ENCODE measurements at regions not wholly inside any gene's neighbourhood (a gene's known extent, or its start where the extent isn't known, plus 50 kb on each side); places are given as distances from the start of the nearest gene placed in this dataset.

- Histone ChIP-seq H3K9ac (ENCODE audit: low read length) (no peak overlapping the region), H2AFZ (ENCODE audit: low read length) (no peak overlapping the region), H3K27me3 (ENCODE audit: low read length) (no peaks in the 10 kb centered on the region), H3K4me1 (ENCODE audit: low read length) (no peaks in the 10 kb centered on the region), H3K79me2 (ENCODE audit: low read length) (no peaks in the 10 kb centered on the region), H3K27ac (ENCODE audit: low read length) (no peak overlapping the region), H3K4me2 (ENCODE audit: low read depth, low read length, poor library complexity, severe bottlenecking) (no peak overlapping the region), H3K36me3 (ENCODE audit: insufficient read depth, low read length) (no peaks in the 10 kb centered on the region), H3K4me3 (ENCODE audit: low read length) (no peak overlapping the region), H3K9me2 (replicated peaks; ENCODE audit: insufficient read depth, low read length) (no peaks in the 10 kb centered on the region), H3K9me3 (ENCODE audit: low read length) (no peaks in the 10 kb centered on the region), H4K20me1 (ENCODE audit: insufficient read depth, low read depth, low read length) (no peaks in the 10 kb centered on the region)
- DNase-seq, result no peak
Observed at GRCh38 chr5:120297616-120298015, 166.5 kb upstream of the PRR16 start.

DNA sequence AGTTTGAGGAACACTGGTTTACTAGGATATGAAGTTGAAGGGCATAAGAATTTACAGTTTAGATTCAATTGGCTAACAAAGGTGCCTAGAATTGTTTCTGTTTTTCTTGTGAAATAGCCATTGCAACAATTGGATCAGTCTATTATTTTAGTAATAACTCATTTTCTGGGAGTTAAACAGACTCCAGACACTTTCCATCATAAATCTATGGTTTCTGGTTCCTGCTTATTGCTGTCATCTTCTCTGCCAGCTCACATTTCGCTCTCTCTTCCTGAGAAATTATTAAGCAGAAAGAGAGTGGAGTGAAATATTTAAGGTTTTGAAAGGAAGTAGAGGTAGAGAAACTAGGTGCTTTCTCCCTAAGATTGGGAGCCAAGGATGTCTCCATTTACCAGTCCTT is 165.1 kb upstream of the PRR16 start:
- Histone ChIP-seq H3K4me3 (ENCODE audit: low read length) (no peak overlapping the region), H3K27me3 (ENCODE audit: low read length) (no peaks in the 10 kb centered on the region), H3K27ac (ENCODE audit: low read length) (no peak overlapping the region), H3K36me3 (ENCODE audit: insufficient read depth, low read length) (no peaks in the 10 kb centered on the region), H3K9me3 (ENCODE audit: low read length) (no peaks in the 10 kb centered on the region), H2AFZ (ENCODE audit: low read length) (no peak overlapping the region), H3K9ac (ENCODE audit: low read length) (no peak overlapping the region), H4K20me1 (ENCODE audit: insufficient read depth, low read depth, low read length) (no peaks in the 10 kb centered on the region), H3K9me2 (replicated peaks; ENCODE audit: insufficient read depth, low read length) (no peaks in the 10 kb centered on the region), H3K4me2 (ENCODE audit: low read depth, low read length, poor library complexity, severe bottlenecking) (no peak overlapping the region), H3K79me2 (ENCODE audit: low read length) (no peaks in the 10 kb centered on the region), H3K4me1 (ENCODE audit: low read length) (no peaks in the 10 kb centered on the region)
- DNase-seq, result no peak

DNA sequence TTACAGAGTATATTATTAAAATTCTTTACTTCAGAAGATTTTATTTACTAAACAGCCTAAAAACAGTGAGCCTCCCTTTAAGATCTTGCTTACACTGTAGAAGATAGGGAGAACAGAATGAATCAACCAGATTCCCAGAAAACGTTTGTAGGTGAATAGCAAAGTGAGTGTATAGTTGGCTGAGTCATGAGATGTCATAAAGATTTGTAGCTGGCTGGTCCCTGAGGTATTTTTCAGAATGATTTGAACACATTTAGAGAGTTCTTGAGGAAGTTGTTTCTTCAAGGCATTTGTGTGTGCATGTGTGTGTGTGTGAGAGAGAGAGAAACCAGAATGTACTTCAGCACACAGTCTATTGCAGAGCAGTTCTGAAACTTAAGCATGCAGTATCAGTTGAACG is 159.4 kb upstream of the PRR16 start:
- Histone ChIP-seq H2AFZ (ENCODE audit: low read length) (no peak overlapping the region), H3K27me3 (ENCODE audit: low read length) (no peaks in the 10 kb centered on the region), H3K4me2 (ENCODE audit: low read depth, low read length, poor library complexity, severe bottlenecking) (no peak overlapping the region), H3K9me3 (ENCODE audit: low read length) (no peaks in the 10 kb centered on the region), H3K9me2 (replicated peaks; ENCODE audit: insufficient read depth, low read length) (no peaks in the 10 kb centered on the region), H3K4me3 (ENCODE audit: low read length) (no peak overlapping the region), H3K79me2 (ENCODE audit: low read length) (no peaks in the 10 kb centered on the region), H3K9ac (ENCODE audit: low read length) (no peak overlapping the region), H3K36me3 (ENCODE audit: insufficient read depth, low read length) (no peaks in the 10 kb centered on the region), H4K20me1 (ENCODE audit: insufficient read depth, low read depth, low read length) (no peaks in the 10 kb centered on the region), H3K4me1 (ENCODE audit: low read length) (no peaks in the 10 kb centered on the region), H3K27ac (ENCODE audit: low read length) (no peak overlapping the region)
- DNase-seq, result no peak

- Histone ChIP-seq H3K4me2 (ENCODE audit: low read depth, low read length, poor library complexity, severe bottlenecking) (no peak overlapping the region), H3K4me1 (ENCODE audit: low read length) (no peaks in the 10 kb centered on the region)
- no peak for DNase-seq
Observed at GRCh38 chr5:120306303-120306702, 157.8 kb upstream of the PRR16 start.

GRCh38 chr5:120314191-120314590 is 149.9 kb upstream of the PRR16 start:
- Histone ChIP-seq H3K4me2 (ENCODE audit: low read depth, low read length, poor library complexity, severe bottlenecking) (no peak overlapping the region), H3K4me1 (ENCODE audit: low read length) (no peaks in the 10 kb centered on the region), H3K9ac (ENCODE audit: low read length) (no peak overlapping the region), H3K9me2 (replicated peaks; ENCODE audit: insufficient read depth, low read length) (no peaks in the 10 kb centered on the region), H4K20me1 (ENCODE audit: insufficient read depth, low read depth, low read length) (no peaks in the 10 kb centered on the region), H3K27me3 (ENCODE audit: low read length) (no peaks in the 10 kb centered on the region), H3K9me3 (ENCODE audit: low read length) (no peaks in the 10 kb centered on the region; the same call in 1 of the 2 replicates), H3K36me3 (ENCODE audit: insufficient read depth, low read length) (no peaks in the 10 kb centered on the region), H3K27ac (ENCODE audit: low read length) (no peak overlapping the region), H3K79me2 (ENCODE audit: low read length) (no peaks in the 10 kb centered on the region), H3K4me3 (ENCODE audit: low read length) (no peak overlapping the region), H2AFZ (ENCODE audit: low read length) (no peak overlapping the region)
- no peak for DNase-seq

More at GRCh38 chr5:120306303-120306702, 157.8 kb upstream of the PRR16 start:
- H3K4me3 ChIP-seq (ENCODE audit: low read length), result no peak overlapping the region
- H3K9me2 ChIP-seq (replicated peaks; ENCODE audit: insufficient read depth, low read length), result no peaks in the 10 kb centered on the region
- H3K9me3 ChIP-seq (ENCODE audit: low read length), result no peaks in the 10 kb centered on the region
- no peak overlapping the region for H3K9ac ChIP-seq (ENCODE audit: low read length)
- H3K27me3 ChIP-seq (ENCODE audit: low read length), result no peaks in the 10 kb centered on the region
- H4K20me1 ChIP-seq (ENCODE audit: insufficient read depth, low read depth, low read length), result no peaks in the 10 kb centered on the region
- H2AFZ ChIP-seq (ENCODE audit: low read length), result no peak overlapping the region
- no peaks in the 10 kb centered on the region for H3K36me3 ChIP-seq (ENCODE audit: insufficient read depth, low read length)
- H3K79me2 ChIP-seq (ENCODE audit: low read length), result no peaks in the 10 kb centered on the region
- H3K27ac ChIP-seq (ENCODE audit: low read length), result no peak overlapping the region

DNA sequence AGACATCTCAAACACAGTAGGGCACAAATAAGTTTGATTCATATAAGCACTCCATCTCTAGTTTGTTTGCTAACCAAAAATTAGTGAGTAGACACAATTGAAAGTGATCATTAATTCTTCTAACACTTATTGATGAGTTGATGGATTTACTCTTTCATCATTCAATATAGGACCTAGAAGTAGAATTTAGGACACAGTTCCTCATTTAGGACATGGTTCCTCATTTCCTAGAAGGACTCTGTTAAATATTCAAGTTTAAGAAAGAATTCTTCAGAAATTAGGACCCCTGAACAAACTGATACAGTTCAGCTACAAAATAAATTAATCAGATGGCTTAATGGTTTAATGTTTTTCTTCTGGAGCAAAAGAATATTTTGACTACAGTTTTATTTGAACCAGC is 143.5 kb upstream of the PRR16 start:
- Histone ChIP-seq H3K79me2 (ENCODE audit: low read length) (no peaks in the 10 kb centered on the region), H3K9me3 (ENCODE audit: low read length) (peaks cover 5% of the 10 kb centered on the region; the same call in 1 of the 2 replicates), H3K4me1 (ENCODE audit: low read length) (no peaks in the 10 kb centered on the region), H3K9me2 (replicated peaks; ENCODE audit: insufficient read depth, low read length) (0 out of 2 replicates have a peak, but pooled peaks cover 8% of the 10 kb centered on the region), H3K27ac (ENCODE audit: low read length) (no peak overlapping the region), H4K20me1 (ENCODE audit: insufficient read depth, low read depth, low read length) (no peaks in the 10 kb centered on the region), H3K4me3 (ENCODE audit: low read length) (no peak overlapping the region), H2AFZ (ENCODE audit: low read length) (no peak overlapping the region), H3K36me3 (ENCODE audit: insufficient read depth, low read length) (no peaks in the 10 kb centered on the region), H3K27me3 (ENCODE audit: low read length) (no peaks in the 10 kb centered on the region), H3K9ac (ENCODE audit: low read length) (no peak overlapping the region), H3K4me2 (ENCODE audit: low read depth, low read length, poor library complexity, severe bottlenecking) (no peak overlapping the region)
- no peak for DNase-seq

GRCh38 chr5:120326651-120327050 is 137.4 kb upstream of the PRR16 start:
- Histone ChIP-seq H3K9ac (ENCODE audit: low read length) (no peak overlapping the region), H3K9me3 (ENCODE audit: low read length) (peaks cover 9% of the 10 kb centered on the region), H3K27ac (ENCODE audit: low read length) (no peak overlapping the region), H4K20me1 (ENCODE audit: insufficient read depth, low read depth, low read length) (no peaks in the 10 kb centered on the region), H3K27me3 (ENCODE audit: low read length) (no peaks in the 10 kb centered on the region), H3K4me3 (ENCODE audit: low read length) (no peak overlapping the region), H3K4me2 (ENCODE audit: low read depth, low read length, poor library complexity, severe bottlenecking) (no peak overlapping the region), H2AFZ (ENCODE audit: low read length) (no peak overlapping the region), H3K9me2 (replicated peaks; ENCODE audit: insufficient read depth, low read length) (no peaks in the 10 kb centered on the region), H3K79me2 (ENCODE audit: low read length) (no peaks in the 10 kb centered on the region), H3K36me3 (ENCODE audit: insufficient read depth, low read length) (no peaks in the 10 kb centered on the region), H3K4me1 (ENCODE audit: low read length) (no peaks in the 10 kb centered on the region)
- no peak for DNase-seq

DNA sequence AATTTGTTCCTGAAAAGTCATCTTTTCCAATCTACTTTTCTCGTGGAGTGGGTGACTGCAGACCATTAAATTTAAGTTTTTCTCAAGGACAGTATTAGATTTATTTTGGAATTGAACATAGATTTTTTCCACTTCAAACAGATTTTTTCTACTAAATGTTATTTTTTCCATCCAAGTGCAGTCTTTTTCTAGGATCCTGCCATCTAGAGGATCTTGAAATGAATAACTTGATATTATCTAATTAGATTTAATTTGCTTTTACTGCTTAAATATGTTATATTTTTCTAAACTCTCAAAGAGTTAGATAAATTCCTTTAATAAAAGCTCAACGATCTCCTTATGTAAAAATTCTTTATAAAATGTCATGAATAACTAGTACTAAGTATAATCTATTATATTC is 136.9 kb upstream of the PRR16 start:
- Histone ChIP-seq H3K9me3 (ENCODE audit: low read length) (peaks cover 9% of the 10 kb centered on the region), H3K9me2 (replicated peaks; ENCODE audit: insufficient read depth, low read length) (no peaks in the 10 kb centered on the region), H3K9ac (ENCODE audit: low read length) (no peak overlapping the region), H3K4me1 (ENCODE audit: low read length) (no peaks in the 10 kb centered on the region), H3K27ac (ENCODE audit: low read length) (no peak overlapping the region), H3K4me2 (ENCODE audit: low read depth, low read length, poor library complexity, severe bottlenecking) (no peak overlapping the region), H3K27me3 (ENCODE audit: low read length) (no peaks in the 10 kb centered on the region), H3K79me2 (ENCODE audit: low read length) (no peaks in the 10 kb centered on the region), H3K4me3 (ENCODE audit: low read length) (no peak overlapping the region), H4K20me1 (ENCODE audit: insufficient read depth, low read depth, low read length) (no peaks in the 10 kb centered on the region), H2AFZ (ENCODE audit: low read length) (no peak overlapping the region), H3K36me3 (ENCODE audit: insufficient read depth, low read length) (no peaks in the 10 kb centered on the region)
- no peak for DNase-seq

DNA sequence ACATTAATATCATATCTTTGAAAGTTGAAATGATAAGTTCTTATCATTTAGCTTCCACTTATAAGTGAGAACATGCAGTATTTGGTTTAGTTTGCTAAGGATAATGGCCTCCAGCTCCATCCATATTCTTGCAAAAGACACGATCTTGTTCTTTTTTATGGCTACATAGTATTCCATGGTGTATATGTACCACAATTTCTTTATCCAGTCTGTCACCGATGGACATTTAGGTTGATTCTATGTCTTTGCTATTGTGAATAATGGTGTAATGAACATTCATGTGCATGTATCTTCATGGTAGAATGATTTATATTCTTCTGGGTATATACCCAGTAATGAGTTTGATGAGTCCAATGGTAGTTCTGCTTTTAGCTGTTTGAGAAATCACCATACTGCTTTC is 135.0 kb upstream of the PRR16 start:
- Histone ChIP-seq H2AFZ (ENCODE audit: low read length) (no peak overlapping the region), H3K79me2 (ENCODE audit: low read length) (no peaks in the 10 kb centered on the region), H3K27ac (ENCODE audit: low read length) (no peak overlapping the region), H3K4me2 (ENCODE audit: low read depth, low read length, poor library complexity, severe bottlenecking) (no peak overlapping the region), H3K9me2 (replicated peaks; ENCODE audit: insufficient read depth, low read length) (no peaks in the 10 kb centered on the region), H3K9ac (ENCODE audit: low read length) (no peak overlapping the region), H4K20me1 (ENCODE audit: insufficient read depth, low read depth, low read length) (no peaks in the 10 kb centered on the region), H3K36me3 (ENCODE audit: insufficient read depth, low read length) (no peaks in the 10 kb centered on the region), H3K27me3 (ENCODE audit: low read length) (no peaks in the 10 kb centered on the region), H3K4me3 (ENCODE audit: low read length) (no peak overlapping the region), H3K9me3 (ENCODE audit: low read length) (peaks cover 9% of the 10 kb centered on the region), H3K4me1 (ENCODE audit: low read length) (no peaks in the 10 kb centered on the region)
- DNase-seq, result no peak

Data from Karpas-422 (cell line).